H1 (cell line): ENCODE measurements at regions not wholly inside any gene's neighbourhood (a gene's known extent, or its start where the extent isn't known, plus 50 kb on each side); places are given as distances from the start of the nearest gene placed in this dataset.

ENCODE experiments used
- CTCF ChIA-PET: fragments of 300-600 bp; sonication (Branson Sonifier 250); formaldehyde crosslinking; loops from one replicate; lab custom pipeline; 2021; ENCODE audit not compliant: partially characterized antibody; lab: Charles Lee
- POLR2A ChIA-PET: fragments of 300-600 bp; sonication (Branson Sonifier 250); formaldehyde crosslinking; loops from one replicate; lab custom pipeline; 2021; ENCODE audit warnings: inconsistent platforms; ENCODE audit not compliant: partially characterized antibody; lab: Charles Lee
- DNase-seq, 2 experiments: peaks; one replicate each; pipeline versions ENCODE4 v3.0.0 to v3.0.0-alpha.2; 2010 to 2022; ENCODE audit warnings: low spot score in 2 of 2, low read depth in 1 of 2, mixed read lengths in 1 of 2
- FAIRE-seq: peaks from 2 replicates; lab custom pipeline; 2011; peaks lifted over from hg19 to GRCh38; lab: Jason Lieb, UNC
- H2AFZ ChIP-seq: 2 replicates; pipeline ENCODE4 v1.8.1; 2012; ENCODE audit warnings: low read length, inconsistent platforms
- H2AK5ac ChIP-seq: 2 replicates; pipeline ENCODE4 v1.6.1; 2013; ENCODE audit warnings: low read depth, low read length
- H2BK120ac ChIP-seq: replicated peaks from 2 replicates; pipeline ENCODE3; 2013; ENCODE audit warnings: low read depth, low read length, inconsistent platforms
- H2BK12ac ChIP-seq: 2 replicates; pipeline ENCODE4 v1.6.1; 2013; ENCODE audit warnings: low read depth, low read length
- H2BK15ac ChIP-seq: 2 replicates; pipeline ENCODE4 v1.6.1; 2013; ENCODE audit warnings: low read length
- H2BK20ac ChIP-seq: 2 replicates; pipeline ENCODE4 v1.6.1; 2013; ENCODE audit warnings: low read length
- H2BK5ac ChIP-seq: 2 replicates; pipeline ENCODE4 v1.6.1; 2013; ENCODE audit warnings: low read depth, low read length
- H3K14ac ChIP-seq: 2 replicates; pipeline ENCODE4 v1.6.1; 2013; ENCODE audit warnings: inconsistent platforms; ENCODE audit not compliant: insufficient read length
- H3K18ac ChIP-seq: 2 replicates; pipeline ENCODE4 v1.6.1; 2013; ENCODE audit warnings: low read length; ENCODE audit errors: extremely low read depth
- H3K23ac ChIP-seq: 2 replicates; pipeline ENCODE4 v1.6.1; 2013; ENCODE audit warnings: inconsistent platforms; ENCODE audit not compliant: insufficient read length
- H3K23me2 ChIP-seq: 2 replicates; pipeline ENCODE4 v1.6.1; 2013; ENCODE audit warnings: low read depth, low read length
- H3K27ac ChIP-seq: 2 replicates; pipeline ENCODE4 v1.6.1; 2011; ENCODE audit warnings: low read depth, low read length, inconsistent platforms
- H3K27me3 ChIP-seq, 4 experiments: replicated peaks in 1 of 4; 1 replicate in 1 of 4; 2 replicates in 3 of 4; pipeline versions ENCODE4 v1.6.1 to v1.8.1; 2011 to 2013; ENCODE audit warnings: low read length in 3 of 4, mild to moderate bottlenecking in 3 of 4, inconsistent platforms in 2 of 4, mixed read lengths in 2 of 4, moderate library complexity in 1 of 4; ENCODE audit not compliant: control insufficient read depth in 3 of 4, insufficient read depth in 3 of 4; ENCODE audit errors: extremely low read depth in 1 of 4
- H3K36me3 ChIP-seq, 4 experiments: 2 replicates each; pipeline versions ENCODE4 v1.6.1 to v1.8.1; 2011 to 2013; ENCODE audit warnings: mild to moderate bottlenecking in 4 of 4, low read length in 3 of 4, moderate library complexity in 2 of 4, control low read depth in 1 of 4, inconsistent platforms in 1 of 4; ENCODE audit not compliant: insufficient read depth in 4 of 4, control insufficient read depth in 2 of 4
- H3K4ac ChIP-seq: replicated peaks from 2 replicates; pipeline ENCODE3; 2013; ENCODE audit warnings: low read length, low read depth, mixed read lengths, inconsistent platforms; ENCODE audit not compliant: insufficient read length
- H3K4me1 ChIP-seq, 4 experiments: replicated peaks in 1 of 4; 1 replicate in 1 of 4; 2 replicates in 3 of 4; pipeline versions ENCODE4 v1.6.1 to v1.8.1; 2011 to 2013; ENCODE audit warnings: low read length in 3 of 4, inconsistent platforms in 2 of 4, mixed read lengths in 1 of 4; ENCODE audit not compliant: insufficient read depth in 4 of 4, control insufficient read depth in 3 of 4
- H3K4me2 ChIP-seq, 2 experiments: 2 replicates each; pipeline versions ENCODE4 v1.6.1 to v1.8.1; 2011 to 2013; ENCODE audit warnings: low read depth in 2 of 2, low read length in 2 of 2, control low read depth in 1 of 2, inconsistent platforms in 1 of 2, mild to moderate bottlenecking in 1 of 2; ENCODE audit not compliant: insufficient read depth in 1 of 2
- H3K4me3 ChIP-seq, 4 experiments: fragments of 200-600, 300-600 bp in 1 of 4; sonication (generic), shearing (Covaris generic), sonication (Bioruptor Twin) in 1 of 4; 2 replicates each; pipeline versions ENCODE4 v1.5.1 to v1.8.1; 2011 to 2016; ENCODE audit warnings: low read length in 4 of 4, low read depth in 3 of 4, control low read depth in 2 of 4, inconsistent platforms in 2 of 4, mild to moderate bottlenecking in 2 of 4, mixed read lengths in 1 of 4, moderate library complexity in 1 of 4; ENCODE audit not compliant: insufficient read depth in 2 of 4; ENCODE audit errors: extremely low read depth in 1 of 4
- H3K56ac ChIP-seq: replicated peaks from 2 replicates; pipeline ENCODE3; 2013; ENCODE audit warnings: low read depth, mild to moderate bottlenecking, mixed read lengths, low read length, inconsistent platforms; ENCODE audit not compliant: insufficient read length
- H3K79me1 ChIP-seq: 2 replicates; pipeline ENCODE4 v1.6.1; 2013; ENCODE audit warnings: low read depth, low read length, control low read depth
- H3K79me2 ChIP-seq, 2 experiments: 2 replicates each; pipeline versions ENCODE4 v1.6.1 to v1.8.1; 2012 to 2013; ENCODE audit warnings: low read length in 2 of 2, mild to moderate bottlenecking in 2 of 2, inconsistent platforms in 1 of 2; ENCODE audit not compliant: insufficient read depth in 2 of 2, control insufficient read depth in 1 of 2
- H3K9ac ChIP-seq, 4 experiments: replicated peaks in 1 of 4; 1 replicate in 1 of 4; 2 replicates in 3 of 4; pipeline versions ENCODE4 v1.6.1 to v1.8.1; 2011 to 2013; ENCODE audit warnings: low read depth in 3 of 4, low read length in 3 of 4, control low read depth in 2 of 4, mild to moderate bottlenecking in 2 of 4, moderate library complexity in 2 of 4, inconsistent platforms in 1 of 4; ENCODE audit errors: extremely low read depth in 1 of 4
- H3K9me3 ChIP-seq, 2 experiments: 2 replicates each; pipeline versions ENCODE4 v1.6.1 to v1.8.1; 2012 to 2013; ENCODE audit warnings: mild to moderate bottlenecking in 2 of 2, moderate library complexity in 2 of 2, control low read depth in 1 of 2, inconsistent platforms in 1 of 2, low read depth in 1 of 2, low read length in 1 of 2, mixed read lengths in 1 of 2; ENCODE audit not compliant: insufficient read depth in 2 of 2
- H4K20me1 ChIP-seq, 2 experiments: replicated peaks in 1 of 2; 2 replicates each; pipeline versions ENCODE3 to v1.8.1; 2011 to 2013; ENCODE audit warnings: inconsistent platforms in 2 of 2, low read length in 2 of 2, mild to moderate bottlenecking in 1 of 2; ENCODE audit not compliant: insufficient read depth in 2 of 2, control insufficient read depth in 1 of 2
- H4K5ac ChIP-seq: 2 replicates; pipeline ENCODE4 v1.6.1; 2013; ENCODE audit warnings: low read length, low read depth, mixed read lengths, inconsistent platforms; ENCODE audit not compliant: insufficient read length
- H4K8ac ChIP-seq: 2 replicates; pipeline ENCODE4 v1.8.0; 2013; ENCODE audit warnings: mild to moderate bottlenecking, moderate library complexity, low read length, inconsistent platforms; ENCODE audit not compliant: insufficient read depth; ENCODE audit errors: extremely low read depth
- H4K91ac ChIP-seq: replicated peaks from 2 replicates; pipeline ENCODE3; 2013; ENCODE audit warnings: low read length, mixed read lengths, inconsistent platforms; ENCODE audit not compliant: insufficient read length
- HDAC2 ChIP-seq, 2 experiments: fragments of 300-600 bp in 1 of 2; sonication (generic) in 1 of 2; IDR thresholded peaks; 2 replicates each; pipeline ENCODE4 v1.6.1; 2011 to 2012; ENCODE audit warnings: low read depth in 2 of 2, low read length in 2 of 2, mild to moderate bottlenecking in 2 of 2, moderate library complexity in 2 of 2, borderline replicate concordance in 1 of 2, inconsistent platforms in 1 of 2
- KDM5A ChIP-seq: fragments of 200-600 bp; IDR thresholded peaks from 2 replicates; pipeline ENCODE4 v1.7.1; 2012; ENCODE audit warnings: mild to moderate bottlenecking, low read length, inconsistent platforms, mixed read lengths
- POLR2A ChIP-seq, 2 experiments: IDR thresholded peaks; 1 replicate in 1 of 2; 2 replicates in 1 of 2; pipeline ENCODE4 v1.6.1; 2011; ENCODE audit warnings: low read depth in 2 of 2, low read length in 2 of 2, mild to moderate bottlenecking in 2 of 2; ENCODE audit errors: control extremely low read depth in 1 of 2
- POLR2AphosphoS5 ChIP-seq: IDR thresholded peaks from 2 replicates; pipeline ENCODE4 v1.6.1; 2011; ENCODE audit warnings: low read depth, low read length
- SIN3A ChIP-seq, 2 experiments: IDR thresholded peaks in 1 of 2; conservative IDR thresholded peaks in 1 of 2; 2 replicates each; pipeline ENCODE4 v1.6.1; 2011 to 2012; ENCODE audit warnings: low read length in 2 of 2, improper control_type of control experiment in 1 of 2, low read depth in 1 of 2, mild to moderate bottlenecking in 1 of 2
- SP2 ChIP-seq: IDR thresholded peaks from 2 replicates; pipeline ENCODE4 v1.6.1; 2012; ENCODE audit warnings: mild to moderate bottlenecking, low read length, inconsistent platforms
- WGBS, 2 experiments: shearing (Covaris generic) in 1 of 2; methylation state at CpG; one replicate each; pipeline versions ENCODE4 v1.1.6 to v1.1.7; 2013 to 2015; ENCODE audit warnings: low lambda C conversion rate in 2 of 2, mixed read lengths in 2 of 2, inconsistent platforms in 1 of 2, low coverage in 1 of 2, missing lambda C conversion rate in 1 of 2; ENCODE audit not compliant: insufficient replicate concordance in 2 of 2, insufficient coverage in 1 of 2, insufficient read length in 1 of 2; ENCODE audit errors: extremely low coverage in 1 of 2, missing lambda C conversion rate in 1 of 2; 5-methylcytosine and 5-hydroxymethylcytosine counted together
- TF ChIP-seq, protein P1 (sequence below): IDR thresholded peaks from 2 replicates; pipeline ENCODE4 v1.6.1; 2011; ENCODE audit warnings: low read depth, mild to moderate bottlenecking, low read length; ENCODE audit not compliant: insufficient read depth
- TF ChIP-seq, protein P2 (sequence below), 3 experiments: IDR thresholded peaks; 1 replicate in 2 of 3; 2 replicates in 1 of 3; pipeline versions ENCODE4 v1.5.1 to v1.6.1; 2011; ENCODE audit warnings: low read length in 3 of 3, mild to moderate bottlenecking in 3 of 3, inconsistent platforms in 2 of 3, low read depth in 1 of 3, moderate library complexity in 1 of 3; ENCODE audit not compliant: insufficient read depth in 1 of 3; ENCODE audit errors: control extremely low read depth in 1 of 3

DNA sequence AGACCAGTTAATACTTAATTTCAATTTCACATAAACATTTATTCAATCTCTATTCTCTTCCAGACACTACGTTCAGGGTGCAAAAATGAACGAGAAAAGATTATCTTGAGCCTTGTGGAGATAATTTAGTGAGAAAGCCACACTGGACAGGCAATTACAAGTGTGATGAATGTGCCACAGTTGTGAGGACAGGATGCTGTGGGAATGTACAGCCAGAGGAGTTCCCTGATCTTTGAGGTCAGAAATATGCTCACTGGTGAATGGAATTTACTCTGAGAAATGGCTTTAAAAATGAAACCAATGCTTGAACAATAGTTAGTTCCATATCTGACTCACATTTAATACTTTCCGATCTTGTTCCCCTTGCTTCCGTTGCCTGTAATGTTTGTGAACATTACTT is 864.8 kb downstream of the GATA3 start:
- ChIA-PET CTCF (no interaction called here), POLR2A (no interaction called here)
- no peaks in the 10 kb centered on the region for H3K79me1 ChIP-seq
- no peak overlapping the region for H4K8ac ChIP-seq
- H3K36me3 ChIP-seq, result no peaks in the 10 kb centered on the region
- no peak overlapping the region for H2BK120ac ChIP-seq
- FAIRE-seq, result no peak
- DNase-seq, result no peak
- H4K5ac ChIP-seq, result no peak overlapping the region
- H2BK15ac ChIP-seq, result no peak overlapping the region
- 83% methylated on average over 4 of the region's 4 CpGs; no CpG with 5 or more reads in 1 of the 2 experiments for WGBS, 2 experiments
- H3K14ac ChIP-seq, result no peak overlapping the region
- H2BK12ac ChIP-seq, result no peak overlapping the region
- no peak overlapping the region for H2BK20ac ChIP-seq
- no peak overlapping the region for H3K56ac ChIP-seq
- H3K18ac ChIP-seq, result no peak overlapping the region
- H2AK5ac ChIP-seq, result no peak overlapping the region
- H2AFZ ChIP-seq, result no peak overlapping the region
- H3K4ac ChIP-seq, result no peak overlapping the region
- no peaks in the 10 kb centered on the region for H3K79me2 ChIP-seq
- no peak overlapping the region for H3K4me3 ChIP-seq
- H3K4me2 ChIP-seq, result no peak overlapping the region
- H2BK5ac ChIP-seq, result no peak overlapping the region
- H3K23me2 ChIP-seq, result no peaks in the 10 kb centered on the region
- H3K9me3 ChIP-seq, result no peaks in the 10 kb centered on the region
- no peak overlapping the region for H3K9ac ChIP-seq
- H3K23ac ChIP-seq, result no peak overlapping the region
- no peak for TF ChIP-seq POLR2AphosphoS5
- TF ChIP-seq, protein P1, sequence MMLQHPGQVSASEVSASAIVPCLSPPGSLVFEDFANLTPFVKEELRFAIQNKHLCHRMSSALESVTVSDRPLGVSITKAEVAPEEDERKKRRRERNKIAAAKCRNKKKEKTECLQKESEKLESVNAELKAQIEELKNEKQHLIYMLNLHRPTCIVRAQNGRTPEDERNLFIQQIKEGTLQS, result no peak
- no peak for TF ChIP-seq POLR2A (IDR thresholded peaks at IDR 0.05; ENCODE audit: control extremely low read depth in 1 of 2, low read depth in 2 of 2, low read length in 2 of 2)
- TF ChIP-seq KDM5A, result no peak
- TF ChIP-seq SP2, result no peak
- TF ChIP-seq HDAC2 (IDR thresholded peaks at IDR 0.05; ENCODE audit: borderline replicate concordance in 1 of 2, low read depth in 2 of 2, low read length in 2 of 2), result no peak
- TF ChIP-seq SIN3A (conservative IDR thresholded peaks at IDR 0.05 in 1 of 2, IDR thresholded peaks at IDR 0.05 in 1 of 2; ENCODE audit: low read depth in 1 of 2, low read length in 2 of 2), result no peak
- TF ChIP-seq, protein P2, sequence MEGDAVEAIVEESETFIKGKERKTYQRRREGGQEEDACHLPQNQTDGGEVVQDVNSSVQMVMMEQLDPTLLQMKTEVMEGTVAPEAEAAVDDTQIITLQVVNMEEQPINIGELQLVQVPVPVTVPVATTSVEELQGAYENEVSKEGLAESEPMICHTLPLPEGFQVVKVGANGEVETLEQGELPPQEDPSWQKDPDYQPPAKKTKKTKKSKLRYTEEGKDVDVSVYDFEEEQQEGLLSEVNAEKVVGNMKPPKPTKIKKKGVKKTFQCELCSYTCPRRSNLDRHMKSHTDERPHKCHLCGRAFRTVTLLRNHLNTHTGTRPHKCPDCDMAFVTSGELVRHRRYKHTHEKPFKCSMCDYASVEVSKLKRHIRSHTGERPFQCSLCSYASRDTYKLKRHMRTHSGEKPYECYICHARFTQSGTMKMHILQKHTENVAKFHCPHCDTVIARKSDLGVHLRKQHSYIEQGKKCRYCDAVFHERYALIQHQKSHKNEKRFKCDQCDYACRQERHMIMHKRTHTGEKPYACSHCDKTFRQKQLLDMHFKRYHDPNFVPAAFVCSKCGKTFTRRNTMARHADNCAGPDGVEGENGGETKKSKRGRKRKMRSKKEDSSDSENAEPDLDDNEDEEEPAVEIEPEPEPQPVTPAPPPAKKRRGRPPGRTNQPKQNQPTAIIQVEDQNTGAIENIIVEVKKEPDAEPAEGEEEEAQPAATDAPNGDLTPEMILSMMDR (IDR thresholded peaks at IDR 0.05; ENCODE audit: control extremely low read depth in 1 of 3, insufficient read depth in 1 of 3, low read depth in 1 of 3, low read length in 3 of 3), result no peak
- no peaks in the 10 kb centered on the region for H3K27me3 ChIP-seq
- no peaks in the 10 kb centered on the region for H4K20me1 ChIP-seq
- no peak overlapping the region for H4K91ac ChIP-seq
- peaks cover 0 to 9% (median under 1%) of the 10 kb centered on the region in 4 experiments; a peak in 2 of 7 replicates for H3K4me1 ChIP-seq
- no peak overlapping the region for H3K27ac ChIP-seq
